ENCODE measurements at regions not wholly inside any gene's neighbourhood (a gene's known extent, or its start where the extent isn't known, plus 50 kb on each side); places are given as distances from the start of the nearest gene placed in this dataset.
"Not testable (repeated sequence)": the region's sequence is repeated elsewhere in the genome, so short reads cannot be mapped to it uniquely, and the experiment has no call there.

- Mint-ChIP-seq H3K27ac (no peak overlapping the region), H3K9me3 (ENCODE audit: low read depth) (no peaks in the 10 kb centered on the region), H3K36me3 (no peaks in the 10 kb centered on the region), H3K27me3 (no peaks in the 10 kb centered on the region), H3K4me1 (ENCODE audit: low read depth) (no peaks in the 10 kb centered on the region), H3K4me3 (no peak overlapping the region)
These were observed 1505.1 kb upstream of the SLC10A2 start for GRCh38 chr13:104571161-104571892.

GRCh38 chr13:104567114-104567513 is 1500.9 kb upstream of the SLC10A2 start:
- Mint-ChIP-seq H3K27ac (no peak overlapping the region), H3K4me3 (no peak overlapping the region), H3K27me3 (no peaks in the 10 kb centered on the region), H3K36me3 (no peaks in the 10 kb centered on the region), H3K9me3 (ENCODE audit: low read depth) (no peaks in the 10 kb centered on the region), H3K4me1 (ENCODE audit: low read depth) (no peaks in the 10 kb centered on the region)

GRCh38 chr13:104565888-104566287 is 1499.7 kb upstream of the SLC10A2 start:
- H3K27me3 Mint-ChIP-seq: no peaks in the 10 kb centered on the region
- no peaks in the 10 kb centered on the region for H3K9me3 Mint-ChIP-seq (ENCODE audit: low read depth)
- no peaks in the 10 kb centered on the region for H3K36me3 Mint-ChIP-seq
- H3K4me1 Mint-ChIP-seq (ENCODE audit: low read depth): no peaks in the 10 kb centered on the region
- H3K27ac Mint-ChIP-seq: no peak overlapping the region
- H3K4me3 Mint-ChIP-seq: no peak overlapping the region

DNA sequence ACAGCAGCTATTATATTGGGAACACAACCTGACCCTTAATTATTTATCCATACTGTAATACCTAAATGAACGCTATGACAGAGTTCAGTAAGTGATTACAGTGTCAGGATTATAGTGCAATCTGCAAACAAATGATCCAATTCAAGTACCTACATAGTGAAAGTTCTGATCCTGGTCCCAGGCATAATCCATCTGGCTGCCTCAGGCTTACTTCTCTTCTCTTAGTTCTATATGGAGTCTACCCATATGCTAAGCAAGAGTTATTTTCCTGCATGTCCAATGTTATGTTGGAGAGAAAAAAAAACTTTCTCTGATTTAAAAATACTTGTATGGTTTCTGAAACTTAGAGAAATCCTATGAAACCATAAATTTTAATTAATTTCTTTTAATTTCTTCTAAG is 1487.7 kb upstream of the SLC10A2 start:
- Mint-ChIP-seq H3K4me1 (ENCODE audit: low read depth) (no peaks in the 10 kb centered on the region), H3K36me3 (no peaks in the 10 kb centered on the region), H3K27me3 (no peaks in the 10 kb centered on the region), H3K9me3 (ENCODE audit: low read depth) (no peaks in the 10 kb centered on the region), H3K4me3 (no peak overlapping the region), H3K27ac (no peak overlapping the region)

- no peak overlapping the region for H3K27ac Mint-ChIP-seq
These were observed 1487.0 kb upstream of the SLC10A2 start for GRCh38 chr13:104553186-104553585.

DNA sequence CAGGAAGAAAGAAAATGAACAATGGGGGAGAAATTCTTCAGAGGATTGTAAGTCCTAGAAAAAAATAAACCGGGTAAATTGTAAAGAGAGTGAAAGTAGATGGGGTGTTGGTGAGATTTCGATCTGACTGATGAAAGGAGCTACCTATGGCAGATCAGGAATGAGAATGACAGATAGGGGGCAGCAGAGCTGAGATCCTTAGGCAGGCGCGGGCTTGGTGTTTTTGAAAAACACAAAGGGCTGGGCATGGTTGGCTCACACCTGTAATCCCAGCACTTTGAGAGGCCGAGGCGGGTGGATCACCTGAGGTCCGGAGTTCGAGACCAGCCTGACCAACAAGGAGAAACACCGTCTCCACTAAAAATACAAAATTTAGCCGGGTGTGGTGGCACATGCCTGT is 1468.6 kb upstream of the SLC10A2 start:
- H3K4me1 Mint-ChIP-seq (ENCODE audit: low read depth): no peaks in the 10 kb centered on the region
- no peak overlapping the region for H3K27ac Mint-ChIP-seq
- no peaks in the 10 kb centered on the region for H3K27me3 Mint-ChIP-seq
- no peaks in the 10 kb centered on the region for H3K36me3 Mint-ChIP-seq
- H3K9me3 Mint-ChIP-seq (ENCODE audit: low read depth): no peaks in the 10 kb centered on the region
- no peak overlapping the region for H3K4me3 Mint-ChIP-seq

More at GRCh38 chr13:104553186-104553585, 1487.0 kb upstream of the SLC10A2 start:
- no peaks in the 10 kb centered on the region for H3K27me3 Mint-ChIP-seq
- H3K4me1 Mint-ChIP-seq (ENCODE audit: low read depth): no peaks in the 10 kb centered on the region
- no peaks in the 10 kb centered on the region for H3K9me3 Mint-ChIP-seq (ENCODE audit: low read depth)
- H3K36me3 Mint-ChIP-seq: no peaks in the 10 kb centered on the region
- H3K4me3 Mint-ChIP-seq: no peak overlapping the region

GRCh38 chr13:104532132-104532531 is 1465.9 kb upstream of the SLC10A2 start:
- Mint-ChIP-seq H3K27me3 (no peaks in the 10 kb centered on the region), H3K4me1 (ENCODE audit: low read depth) (no peaks in the 10 kb centered on the region), H3K36me3 (no peaks in the 10 kb centered on the region), H3K9me3 (ENCODE audit: low read depth) (no peaks in the 10 kb centered on the region), H3K27ac (no peak overlapping the region), H3K4me3 (no peak overlapping the region)

DNA sequence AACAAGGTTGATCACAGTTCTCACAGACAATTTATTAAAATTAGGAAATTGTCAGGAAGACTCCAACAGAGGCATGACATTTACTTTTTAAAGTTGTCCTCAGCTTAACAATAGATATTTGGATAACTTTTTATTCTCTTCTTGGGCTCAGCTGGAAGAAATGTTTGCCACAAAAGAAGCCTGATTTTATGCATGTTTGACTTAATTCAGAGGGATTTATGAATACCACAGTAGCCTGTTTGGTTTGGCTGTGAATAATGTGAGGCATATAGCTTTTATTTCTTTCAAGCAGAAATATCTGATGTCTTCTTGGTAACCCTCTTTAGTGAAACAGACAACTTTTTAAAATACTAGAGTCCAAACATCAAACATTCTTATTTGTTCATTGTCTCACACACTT is 1464.5 kb upstream of the SLC10A2 start:
- no peaks in the 10 kb centered on the region for H3K9me3 Mint-ChIP-seq (ENCODE audit: low read depth)
- H3K4me1 Mint-ChIP-seq (ENCODE audit: low read depth): no peaks in the 10 kb centered on the region
- H3K36me3 Mint-ChIP-seq: no peaks in the 10 kb centered on the region
- H3K27me3 Mint-ChIP-seq: no peaks in the 10 kb centered on the region
- H3K27ac Mint-ChIP-seq: no peak overlapping the region
- H3K4me3 Mint-ChIP-seq: no peak overlapping the region

DNA sequence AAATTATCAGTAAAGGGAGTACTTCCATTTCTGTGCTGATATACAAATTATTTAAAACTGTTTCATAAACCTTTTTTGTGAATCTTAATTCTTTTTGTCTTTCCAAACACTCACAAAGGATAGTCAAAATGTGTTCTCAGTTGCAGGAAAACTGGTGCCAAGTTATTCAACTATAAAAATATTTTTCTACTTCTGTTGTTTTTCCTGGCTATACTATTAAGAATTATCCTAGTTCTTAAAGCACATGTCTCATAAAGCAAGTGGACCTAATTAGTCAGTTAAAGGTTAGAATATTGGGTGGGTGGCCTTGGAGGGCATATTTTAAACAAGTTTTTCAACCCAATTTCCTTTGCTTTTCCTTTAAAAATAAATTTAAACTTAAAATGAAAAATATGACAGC is 1460.3 kb upstream of the SLC10A2 start:
- Mint-ChIP-seq H3K9me3 (ENCODE audit: low read depth) (no peaks in the 10 kb centered on the region), H3K27ac (no peak overlapping the region), H3K4me3 (no peak overlapping the region), H3K27me3 (peaks cover 1% of the 10 kb centered on the region), H3K36me3 (no peaks in the 10 kb centered on the region), H3K4me1 (ENCODE audit: low read depth) (no peaks in the 10 kb centered on the region)

DNA sequence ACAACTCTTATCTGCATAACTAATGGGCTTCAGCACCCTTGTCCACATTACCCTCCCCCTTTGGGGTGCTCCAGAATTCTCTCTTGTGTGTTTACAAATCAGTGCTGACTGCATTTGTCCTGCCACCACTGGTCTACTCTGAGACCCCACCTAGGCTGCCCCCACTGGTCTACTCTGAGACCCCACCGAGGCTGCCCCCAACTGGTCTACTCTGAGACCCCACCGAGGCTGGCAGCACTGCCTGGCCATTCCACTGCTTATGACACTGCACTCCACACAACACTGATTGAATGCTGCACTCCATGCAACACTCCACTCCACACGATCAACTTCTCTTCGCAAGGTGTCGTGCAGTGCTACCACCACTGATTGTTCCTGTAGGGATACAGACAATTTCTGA is 1459.2 kb upstream of the SLC10A2 start:
- Mint-ChIP-seq H3K4me1 (ENCODE audit: low read depth) (no peaks in the 10 kb centered on the region), H3K27me3 (peaks cover 1% of the 10 kb centered on the region), H3K36me3 (no peaks in the 10 kb centered on the region), H3K27ac (no peak overlapping the region), H3K9me3 (ENCODE audit: low read depth) (no peaks in the 10 kb centered on the region), H3K4me3 (no peak overlapping the region)

DNA sequence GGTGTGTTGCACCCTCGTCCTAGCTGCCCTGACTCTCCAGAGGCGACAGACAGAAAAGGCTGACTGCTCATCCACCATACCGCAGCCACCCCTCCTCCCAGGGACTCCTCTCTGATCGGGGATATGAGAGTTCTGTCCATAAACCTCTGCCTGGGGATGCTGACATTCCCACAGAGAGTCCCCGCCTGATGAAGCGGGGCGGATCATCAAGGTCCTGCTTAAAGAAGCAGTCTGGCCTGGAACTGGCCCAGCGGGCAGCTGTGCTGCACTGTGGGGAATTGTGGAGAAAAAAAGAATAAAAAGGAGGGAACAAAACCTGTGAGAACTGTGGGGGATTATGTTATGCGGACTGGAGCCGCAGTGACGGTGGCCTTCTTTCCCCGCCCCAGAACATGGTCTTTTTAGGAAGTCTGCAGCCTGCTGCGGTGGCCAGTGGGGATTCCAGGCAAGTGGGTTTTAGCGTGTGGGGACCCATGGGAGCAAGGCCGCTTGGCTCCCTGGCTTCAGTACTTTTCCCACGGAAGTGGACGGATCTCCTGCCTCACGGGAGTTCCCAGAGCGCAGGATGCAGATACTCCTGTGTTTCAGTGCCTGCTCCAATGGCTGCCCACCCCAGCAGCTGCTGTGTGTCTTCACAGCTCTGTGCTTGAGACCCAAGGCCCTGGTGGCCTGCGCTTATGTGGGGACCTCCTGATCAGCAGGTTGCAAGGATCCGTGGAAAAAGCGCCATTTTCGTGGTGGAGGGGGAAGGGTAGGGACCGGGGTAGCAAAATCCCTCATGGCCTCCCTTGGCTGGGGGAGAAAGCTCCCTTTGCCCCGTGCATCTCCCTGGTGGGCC is 1456.2 kb upstream of the SLC10A2 start:
- no peak overlapping the region for H3K27ac Mint-ChIP-seq
- H3K36me3 Mint-ChIP-seq: no peaks in the 10 kb centered on the region
- H3K4me3 Mint-ChIP-seq: no peak overlapping the region
- H3K9me3 Mint-ChIP-seq (ENCODE audit: low read depth): no peaks in the 10 kb centered on the region
- H3K27me3 Mint-ChIP-seq: peaks cover 1% of the 10 kb centered on the region
- no peaks in the 10 kb centered on the region for H3K4me1 Mint-ChIP-seq (ENCODE audit: low read depth)

DNA sequence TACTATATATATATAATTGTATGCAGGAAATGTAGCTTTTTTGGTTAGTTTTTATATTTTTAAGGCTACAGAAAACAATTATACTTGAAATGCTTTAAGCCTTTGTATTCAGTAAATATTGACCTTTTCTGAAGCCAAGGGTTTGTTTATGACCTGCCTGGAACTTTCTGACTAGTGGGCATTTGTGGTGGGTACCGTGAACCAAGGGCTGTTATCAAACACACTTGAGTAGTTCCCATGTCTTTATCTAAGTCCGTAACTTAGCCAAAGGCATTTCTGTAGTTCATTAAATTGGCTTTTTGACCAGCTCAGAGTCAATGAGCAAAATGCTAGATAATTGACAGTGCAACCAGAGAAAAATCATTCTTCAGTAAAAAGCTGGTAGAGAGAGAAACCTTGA is 1444.2 kb upstream of the SLC10A2 start:
- H3K4me3 Mint-ChIP-seq: no peak overlapping the region

GRCh38 chr13:104493502-104493901 is 1427.3 kb upstream of the SLC10A2 start:
- H3K36me3 Mint-ChIP-seq: not testable (repeated sequence)

More for the DNA sequence above, 1444.2 kb upstream of the SLC10A2 start:
- Mint-ChIP-seq H3K36me3 (no peaks in the 10 kb centered on the region), H3K9me3 (ENCODE audit: low read depth) (peaks cover 3% of the 10 kb centered on the region), H3K4me1 (ENCODE audit: low read depth) (no peaks in the 10 kb centered on the region), H3K27ac (no peak overlapping the region), H3K27me3 (no peaks in the 10 kb centered on the region)

DNA sequence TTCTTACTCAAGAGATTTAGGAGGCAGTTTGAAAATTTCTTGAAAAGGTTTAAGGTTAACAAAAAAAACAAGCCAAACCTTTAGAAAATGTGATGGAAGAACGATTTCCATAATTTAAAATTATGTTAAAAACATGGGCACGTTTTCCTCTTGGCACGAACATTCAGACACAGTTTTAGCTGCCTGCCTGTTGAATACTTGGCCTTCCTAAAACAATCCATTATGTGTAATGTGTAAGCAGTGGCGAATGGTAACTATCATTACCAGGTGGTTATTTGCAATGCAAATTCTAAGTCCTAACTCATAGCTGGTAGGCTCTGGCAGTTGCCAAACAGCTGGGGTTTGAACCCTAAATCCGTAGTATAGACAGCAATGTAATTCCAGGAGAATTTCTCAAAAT is 1425.7 kb upstream of the SLC10A2 start:
- no peak overlapping the region for H3K4me3 Mint-ChIP-seq
- no peaks in the 10 kb centered on the region for H3K4me1 Mint-ChIP-seq (ENCODE audit: low read depth)
- H3K27ac Mint-ChIP-seq: no peak overlapping the region
- H3K27me3 Mint-ChIP-seq: no peaks in the 10 kb centered on the region
- H3K36me3 Mint-ChIP-seq: no peaks in the 10 kb centered on the region
- H3K9me3 Mint-ChIP-seq (ENCODE audit: low read depth): no peaks in the 10 kb centered on the region

More at GRCh38 chr13:104493502-104493901, 1427.3 kb upstream of the SLC10A2 start:
- not testable (repeated sequence) for H3K27me3 Mint-ChIP-seq; H3K9me3 Mint-ChIP-seq (ENCODE audit: low read depth); H3K4me3 Mint-ChIP-seq; H3K4me1 Mint-ChIP-seq (ENCODE audit: low read depth); H3K27ac Mint-ChIP-seq

DNA sequence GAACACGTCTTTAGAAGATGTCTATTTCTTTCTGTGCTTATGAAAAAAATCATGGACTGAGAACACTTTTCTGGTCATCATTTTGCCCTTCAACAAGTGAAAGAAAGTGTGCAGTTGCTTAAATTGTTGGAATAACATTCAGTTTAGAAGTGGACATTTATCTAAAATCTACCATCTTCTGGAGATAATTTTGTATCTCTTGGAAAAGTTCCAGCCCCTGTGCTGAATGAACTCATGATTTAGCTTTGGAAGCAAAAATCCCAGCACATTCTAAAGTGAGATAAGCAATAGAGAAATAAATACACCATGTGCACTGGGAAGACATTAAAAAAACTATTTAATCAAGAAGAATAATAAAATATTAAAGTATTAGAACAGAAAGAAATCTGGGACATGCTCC is 1420.8 kb upstream of the SLC10A2 start:
- H3K4me3 Mint-ChIP-seq: no peak overlapping the region
- H3K27me3 Mint-ChIP-seq: no peaks in the 10 kb centered on the region
- no peaks in the 10 kb centered on the region for H3K4me1 Mint-ChIP-seq (ENCODE audit: low read depth)
- H3K36me3 Mint-ChIP-seq: no peaks in the 10 kb centered on the region
- H3K9me3 Mint-ChIP-seq (ENCODE audit: low read depth): no peaks in the 10 kb centered on the region
- H3K27ac Mint-ChIP-seq: no peak overlapping the region
